ENCODE measurements at regions not wholly inside any gene's neighbourhood (a gene's known extent, or its start where the extent isn't known, plus 50 kb on each side); places are given as distances from the start of the nearest gene placed in this dataset.
"Not testable (repeated sequence)": the region's sequence is repeated elsewhere in the genome, so short reads cannot be mapped to it uniquely, and the experiment has no call there.

DNA sequence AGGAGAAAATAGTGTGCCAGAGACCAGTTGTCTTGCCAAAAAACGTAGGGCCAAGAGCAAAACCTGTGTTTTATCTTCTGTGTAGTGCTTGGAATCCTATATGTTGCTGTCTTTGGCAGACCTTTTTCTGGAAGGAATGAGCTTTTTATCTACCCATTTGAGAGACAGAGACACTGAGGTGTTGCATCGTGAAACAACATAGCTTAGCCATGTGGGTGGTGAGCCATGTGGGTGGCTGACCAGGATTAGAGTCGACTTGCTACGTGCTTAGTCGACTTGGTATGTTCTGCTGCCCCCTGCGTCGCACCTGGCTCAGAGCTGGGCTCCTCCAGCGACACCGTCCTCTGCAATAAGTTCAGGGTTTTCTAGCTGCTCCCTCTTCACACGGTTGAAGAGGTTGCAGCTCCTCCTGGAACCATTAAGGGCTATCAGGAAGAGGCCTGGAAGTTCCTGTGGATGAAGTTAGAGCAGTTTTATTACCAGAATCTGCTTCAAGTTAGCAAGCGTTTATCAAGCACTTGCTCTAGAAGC is 175.8 kb downstream of the SH2D4B start:
- peaks cover 8% of the 10 kb centered on the region for H3K27me3 Mint-ChIP-seq (ENCODE audit: unreplicated experiment)
- no peak overlapping the region for H3K27ac Mint-ChIP-seq (ENCODE audit: unreplicated experiment)
- H3K9me3 Mint-ChIP-seq (ENCODE audit: unreplicated experiment): no peaks in the 10 kb centered on the region
- TF ChIP-seq, protein P1, sequence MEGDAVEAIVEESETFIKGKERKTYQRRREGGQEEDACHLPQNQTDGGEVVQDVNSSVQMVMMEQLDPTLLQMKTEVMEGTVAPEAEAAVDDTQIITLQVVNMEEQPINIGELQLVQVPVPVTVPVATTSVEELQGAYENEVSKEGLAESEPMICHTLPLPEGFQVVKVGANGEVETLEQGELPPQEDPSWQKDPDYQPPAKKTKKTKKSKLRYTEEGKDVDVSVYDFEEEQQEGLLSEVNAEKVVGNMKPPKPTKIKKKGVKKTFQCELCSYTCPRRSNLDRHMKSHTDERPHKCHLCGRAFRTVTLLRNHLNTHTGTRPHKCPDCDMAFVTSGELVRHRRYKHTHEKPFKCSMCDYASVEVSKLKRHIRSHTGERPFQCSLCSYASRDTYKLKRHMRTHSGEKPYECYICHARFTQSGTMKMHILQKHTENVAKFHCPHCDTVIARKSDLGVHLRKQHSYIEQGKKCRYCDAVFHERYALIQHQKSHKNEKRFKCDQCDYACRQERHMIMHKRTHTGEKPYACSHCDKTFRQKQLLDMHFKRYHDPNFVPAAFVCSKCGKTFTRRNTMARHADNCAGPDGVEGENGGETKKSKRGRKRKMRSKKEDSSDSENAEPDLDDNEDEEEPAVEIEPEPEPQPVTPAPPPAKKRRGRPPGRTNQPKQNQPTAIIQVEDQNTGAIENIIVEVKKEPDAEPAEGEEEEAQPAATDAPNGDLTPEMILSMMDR (IDR thresholded peaks at IDR 0.05): no peak
- peak; percentile 49 for DNase-seq (ENCODE audit: extremely low spot score, unreplicated experiment)
- H3K36me3 Mint-ChIP-seq (ENCODE audit: unreplicated experiment): no peaks in the 10 kb centered on the region
- H3K4me3 Mint-ChIP-seq (ENCODE audit: unreplicated experiment): no peak overlapping the region
- no peaks in the 10 kb centered on the region for H3K4me1 Mint-ChIP-seq (ENCODE audit: unreplicated experiment)

DNA sequence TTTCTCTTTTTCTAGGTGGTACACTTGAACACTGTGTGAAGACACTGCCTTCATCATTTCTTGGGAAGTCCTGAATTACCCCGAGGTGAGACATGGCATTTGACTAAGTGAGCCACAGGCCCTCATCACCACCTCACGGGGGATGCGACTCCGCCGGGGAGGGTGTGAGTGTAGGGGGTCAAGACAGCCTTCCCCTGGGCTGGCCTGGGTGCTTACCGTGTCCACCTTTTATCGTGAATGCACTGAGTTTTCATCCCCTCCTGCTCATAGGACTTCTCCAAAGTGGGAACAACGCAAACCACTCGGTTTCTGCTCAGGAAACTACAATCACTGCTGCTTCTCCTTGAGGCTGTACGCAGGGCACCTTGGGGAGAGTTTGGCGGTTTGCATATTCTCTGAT is 176.9 kb downstream of the SH2D4B start:
- DNase-seq (ENCODE audit: extremely low spot score, unreplicated experiment): peak; percentile 70
- TF ChIP-seq, protein P1 (IDR thresholded peaks at IDR 0.05): no peak
- Mint-ChIP-seq H3K4me3 (ENCODE audit: unreplicated experiment) (no peak overlapping the region), H3K27ac (ENCODE audit: unreplicated experiment) (no peak overlapping the region), H3K4me1 (ENCODE audit: unreplicated experiment) (no peaks in the 10 kb centered on the region), H3K27me3 (ENCODE audit: unreplicated experiment) (peaks cover 8% of the 10 kb centered on the region), H3K9me3 (ENCODE audit: unreplicated experiment) (no peaks in the 10 kb centered on the region), H3K36me3 (ENCODE audit: unreplicated experiment) (no peaks in the 10 kb centered on the region)

DNA sequence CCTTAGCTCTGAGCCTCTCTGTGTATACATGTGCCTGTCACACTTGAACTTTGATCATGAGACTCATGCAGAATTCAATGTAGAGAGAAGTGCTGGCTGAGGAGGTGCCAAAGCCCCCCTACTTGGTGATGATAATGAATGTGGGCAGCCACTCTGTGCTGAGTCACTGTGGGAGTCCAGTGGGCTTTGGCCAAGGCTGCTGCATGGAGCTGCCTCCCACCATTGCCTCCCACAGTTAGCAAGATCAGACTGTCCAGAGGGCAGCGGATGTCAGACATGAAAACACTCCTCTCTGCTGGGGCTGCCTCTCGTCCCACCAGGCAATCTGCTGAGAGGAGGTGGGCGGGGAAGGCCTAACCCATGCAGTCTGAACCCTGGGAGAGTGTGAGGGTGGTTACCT is 180.3 kb downstream of the SH2D4B start:
- Mint-ChIP-seq H3K36me3 (ENCODE audit: unreplicated experiment) (no peaks in the 10 kb centered on the region), H3K4me3 (ENCODE audit: unreplicated experiment) (no peak overlapping the region), H3K4me1 (ENCODE audit: unreplicated experiment) (no peaks in the 10 kb centered on the region), H3K27ac (ENCODE audit: unreplicated experiment) (no peak overlapping the region), H3K9me3 (ENCODE audit: unreplicated experiment) (no peaks in the 10 kb centered on the region), H3K27me3 (ENCODE audit: unreplicated experiment) (no peaks in the 10 kb centered on the region)
- DNase-seq (ENCODE audit: extremely low spot score, unreplicated experiment): peak; percentile 68
- TF ChIP-seq, protein P1 (IDR thresholded peaks at IDR 0.05): no peak

DNA sequence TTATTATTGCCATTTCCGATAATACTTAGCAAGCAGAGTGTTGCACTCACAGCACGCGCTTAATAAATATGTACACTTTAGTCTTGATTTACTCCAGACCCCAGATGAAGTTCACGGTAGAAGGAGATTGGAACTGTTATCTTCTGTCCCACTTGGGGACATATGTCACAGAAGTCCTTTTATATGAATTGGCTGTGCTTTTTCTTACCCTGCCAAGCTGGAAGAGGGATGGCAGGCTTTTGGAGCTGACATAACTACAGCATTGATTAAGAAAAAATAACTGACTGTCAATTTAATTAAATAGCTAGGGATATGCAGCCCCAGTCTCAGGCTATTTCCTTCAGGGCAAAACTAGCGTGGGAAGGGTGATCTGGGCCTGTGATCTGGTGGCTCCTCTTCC is 182.2 kb downstream of the SH2D4B start:
- Mint-ChIP-seq H3K27ac (ENCODE audit: unreplicated experiment) (no peak overlapping the region), H3K4me1 (ENCODE audit: unreplicated experiment) (no peaks in the 10 kb centered on the region), H3K9me3 (ENCODE audit: unreplicated experiment) (no peaks in the 10 kb centered on the region), H3K4me3 (ENCODE audit: unreplicated experiment) (no peak overlapping the region), H3K27me3 (ENCODE audit: unreplicated experiment) (no peaks in the 10 kb centered on the region), H3K36me3 (ENCODE audit: unreplicated experiment) (no peaks in the 10 kb centered on the region)
- TF ChIP-seq, protein P1 (IDR thresholded peaks at IDR 0.05): no peak
- DNase-seq (ENCODE audit: extremely low spot score, unreplicated experiment): no peak

DNA sequence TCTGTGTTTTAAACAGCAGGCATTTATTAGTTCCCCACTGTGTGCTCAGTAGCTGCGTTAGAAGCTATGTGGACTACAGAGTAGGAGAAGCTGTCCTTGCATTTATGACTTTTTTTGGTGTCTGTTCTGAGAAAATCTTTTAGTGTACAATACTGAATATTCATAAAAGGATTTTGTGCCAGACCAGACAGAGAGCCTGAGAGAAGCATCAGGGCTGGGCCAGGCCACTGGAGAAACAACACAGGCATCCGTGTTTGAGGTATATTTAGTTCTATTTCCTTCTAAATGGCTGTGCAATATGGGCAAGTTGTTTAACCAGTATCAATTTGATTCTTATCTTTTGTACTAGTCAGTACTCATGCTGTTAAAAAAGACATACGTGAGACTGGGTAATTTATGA is 182.8 kb downstream of the SH2D4B start:
- no peak overlapping the region for H3K27ac Mint-ChIP-seq (ENCODE audit: unreplicated experiment)
- no peak for DNase-seq (ENCODE audit: extremely low spot score, unreplicated experiment)
- no peaks in the 10 kb centered on the region for H3K36me3 Mint-ChIP-seq (ENCODE audit: unreplicated experiment)
- no peaks in the 10 kb centered on the region for H3K4me1 Mint-ChIP-seq (ENCODE audit: unreplicated experiment)
- H3K9me3 Mint-ChIP-seq (ENCODE audit: unreplicated experiment): no peaks in the 10 kb centered on the region
- H3K27me3 Mint-ChIP-seq (ENCODE audit: unreplicated experiment): no peaks in the 10 kb centered on the region
- H3K4me3 Mint-ChIP-seq (ENCODE audit: unreplicated experiment): no peak overlapping the region
- TF ChIP-seq, protein P1 (IDR thresholded peaks at IDR 0.05): no peak

DNA sequence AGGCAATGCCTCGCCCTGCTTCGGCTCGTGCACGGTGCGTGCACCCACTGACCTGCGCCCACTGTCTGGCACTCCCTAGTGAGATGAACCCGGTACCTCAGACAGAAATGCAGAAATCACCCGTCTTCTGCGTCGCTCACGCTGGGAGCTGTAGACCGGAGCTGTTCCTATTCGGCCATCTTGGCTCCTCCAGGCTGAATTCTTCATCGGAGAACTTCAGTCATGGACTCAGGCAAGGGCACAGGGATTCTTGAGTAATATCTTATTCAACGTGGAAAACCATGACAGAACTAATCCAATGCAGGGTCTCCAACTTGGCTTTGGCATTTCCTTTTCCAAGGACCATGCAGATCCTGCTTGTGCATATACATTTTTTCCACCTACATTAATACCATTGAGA is 190.7 kb downstream of the SH2D4B start:
- H3K4me3 Mint-ChIP-seq (ENCODE audit: unreplicated experiment); H3K36me3 Mint-ChIP-seq (ENCODE audit: unreplicated experiment); DNase-seq (ENCODE audit: extremely low spot score, unreplicated experiment); H3K27ac Mint-ChIP-seq (ENCODE audit: unreplicated experiment); H3K27me3 Mint-ChIP-seq (ENCODE audit: unreplicated experiment); H3K4me1 Mint-ChIP-seq (ENCODE audit: unreplicated experiment): not testable (repeated sequence)
- H3K9me3 Mint-ChIP-seq (ENCODE audit: unreplicated experiment): peaks cover 18% of the 10 kb centered on the region

Measured in osteocyte (in vitro differentiated cells).